Neuronal stem cell (in vitro differentiated cells): ENCODE measurements at regions not wholly inside any gene's neighbourhood (a gene's known extent, or its start where the extent isn't known, plus 50 kb on each side); places are given as distances from the start of the nearest gene placed in this dataset.

Source experiments
- DNase-seq: peaks from one replicate; pipeline ENCODE4 v3.0.0-alpha.2; 2013; ENCODE audit warnings: low spot score
- H2AFZ ChIP-seq: one replicate; pipeline ENCODE4 v1.6.1; 2013; ENCODE audit warnings: mild to moderate bottlenecking, low read length, inconsistent platforms
- H2AK5ac ChIP-seq: 2 replicates; pipeline ENCODE4 v1.6.1; 2013; ENCODE audit warnings: low read depth, mild to moderate bottlenecking, inconsistent platforms, low read length, moderate library complexity, mixed read lengths
- H2BK120ac ChIP-seq: 2 replicates; pipeline ENCODE4 v1.6.1; 2013; ENCODE audit warnings: low read depth, mild to moderate bottlenecking, inconsistent platforms, low read length, moderate library complexity, mixed read lengths
- H2BK12ac ChIP-seq: one replicate; pipeline ENCODE4 v1.6.1; 2013; ENCODE audit warnings: low read length, inconsistent platforms
- H2BK15ac ChIP-seq: 2 replicates; pipeline ENCODE4 v1.6.1; 2013; ENCODE audit warnings: mild to moderate bottlenecking, low read length, inconsistent platforms, mixed read lengths
- H2BK5ac ChIP-seq: one replicate; pipeline ENCODE4 v1.6.1; 2013; ENCODE audit warnings: inconsistent platforms, mild to moderate bottlenecking, low read length, moderate library complexity
- H3K14ac ChIP-seq: one replicate; pipeline ENCODE4 v1.6.1; 2013; ENCODE audit warnings: low read length, inconsistent platforms
- H3K18ac ChIP-seq: 2 replicates; pipeline ENCODE4 v1.6.1; 2013; ENCODE audit warnings: low read length, inconsistent platforms
- H3K23ac ChIP-seq: 2 replicates; pipeline ENCODE4 v1.6.1; 2013; ENCODE audit warnings: low read depth, mild to moderate bottlenecking, mixed read lengths, low read length, inconsistent platforms; ENCODE audit not compliant: poor library complexity
- H3K27ac ChIP-seq: replicated peaks from 3 replicates; pipeline ENCODE4 v1.5.1; 2013; ENCODE audit warnings: low read length, inconsistent platforms
- H3K27me3 ChIP-seq, 3 experiments: 2 replicates each; pipeline ENCODE4 v1.6.1; 2013; ENCODE audit warnings: low read length in 3 of 3, mild to moderate bottlenecking in 2 of 3, inconsistent platforms in 1 of 3, low read depth in 1 of 3, mixed read lengths in 1 of 3, moderate library complexity in 1 of 3; ENCODE audit not compliant: control insufficient read depth in 3 of 3, insufficient read depth in 3 of 3
- H3K36me3 ChIP-seq, 2 donors: replicated peaks in 1 of 2; 2 replicates each; pipeline ENCODE4 v1.6.1; 2013; ENCODE audit warnings: low read length in 2 of 2; ENCODE audit not compliant: control insufficient read depth in 2 of 2, insufficient read depth in 2 of 2
- H3K4ac ChIP-seq: 2 replicates; pipeline ENCODE4 v1.6.1; 2013; ENCODE audit warnings: inconsistent platforms, mild to moderate bottlenecking, low read length, moderate library complexity
- H3K4me1 ChIP-seq, 2 donors: 1 replicate in 1 of 2; 2 replicates in 1 of 2; pipeline ENCODE4 v1.6.1; 2013; ENCODE audit warnings: low read length in 2 of 2, low read depth in 1 of 2; ENCODE audit not compliant: control insufficient read depth in 2 of 2, insufficient read depth in 1 of 2
- H3K4me2 ChIP-seq: one replicate; pipeline ENCODE4 v1.6.1; 2013; ENCODE audit warnings: mild to moderate bottlenecking, low read length, inconsistent platforms; ENCODE audit not compliant: insufficient read depth, poor library complexity, severe bottlenecking
- H3K4me3 ChIP-seq, 2 donors: 2 replicates each; pipeline ENCODE4 v1.5.1; 2013; ENCODE audit warnings: low read length in 2 of 2, mild to moderate bottlenecking in 2 of 2, inconsistent platforms in 1 of 2, moderate library complexity in 1 of 2
- H3K79me1 ChIP-seq: one replicate; pipeline ENCODE4 v1.6.1; 2013; ENCODE audit warnings: low read depth, mild to moderate bottlenecking, inconsistent platforms, low read length, moderate library complexity
- H3K9ac ChIP-seq: one replicate; pipeline ENCODE4 v1.6.1; 2013; ENCODE audit warnings: mild to moderate bottlenecking, low read depth, low read length, inconsistent platforms; ENCODE audit not compliant: poor library complexity
- H3K9me3 ChIP-seq, 2 donors: replicated peaks in 1 of 2; 2 replicates each; pipeline versions ENCODE3 to v1.6.1; 2013; ENCODE audit warnings: low read length in 2 of 2, mild to moderate bottlenecking in 2 of 2, inconsistent platforms in 1 of 2, low read depth in 1 of 2, mixed read lengths in 1 of 2, moderate library complexity in 1 of 2; ENCODE audit not compliant: control insufficient read depth in 2 of 2, insufficient read depth in 1 of 2
- H4K8ac ChIP-seq: one replicate; pipeline ENCODE4 v1.6.1; 2013; ENCODE audit warnings: low read depth, mild to moderate bottlenecking, inconsistent platforms, low read length, moderate library complexity
- H4K91ac ChIP-seq: one replicate; pipeline ENCODE4 v1.6.1; 2013; ENCODE audit warnings: low read length, low read depth, mild to moderate bottlenecking, inconsistent platforms; ENCODE audit not compliant: poor library complexity
- WGBS, 2 donors: extraction: QIAGEN DNeasy Blood & Tissue Kit; methylation state at CpG; one replicate each; pipeline ENCODE4 v1.1.7; 2013; ENCODE audit warnings: missing lambda C conversion rate in 2 of 2, mixed read lengths in 1 of 2; ENCODE audit not compliant: insufficient read length in 2 of 2, insufficient replicate concordance in 1 of 2; ENCODE audit errors: extremely low coverage in 2 of 2; 5-methylcytosine and 5-hydroxymethylcytosine counted together

DNA sequence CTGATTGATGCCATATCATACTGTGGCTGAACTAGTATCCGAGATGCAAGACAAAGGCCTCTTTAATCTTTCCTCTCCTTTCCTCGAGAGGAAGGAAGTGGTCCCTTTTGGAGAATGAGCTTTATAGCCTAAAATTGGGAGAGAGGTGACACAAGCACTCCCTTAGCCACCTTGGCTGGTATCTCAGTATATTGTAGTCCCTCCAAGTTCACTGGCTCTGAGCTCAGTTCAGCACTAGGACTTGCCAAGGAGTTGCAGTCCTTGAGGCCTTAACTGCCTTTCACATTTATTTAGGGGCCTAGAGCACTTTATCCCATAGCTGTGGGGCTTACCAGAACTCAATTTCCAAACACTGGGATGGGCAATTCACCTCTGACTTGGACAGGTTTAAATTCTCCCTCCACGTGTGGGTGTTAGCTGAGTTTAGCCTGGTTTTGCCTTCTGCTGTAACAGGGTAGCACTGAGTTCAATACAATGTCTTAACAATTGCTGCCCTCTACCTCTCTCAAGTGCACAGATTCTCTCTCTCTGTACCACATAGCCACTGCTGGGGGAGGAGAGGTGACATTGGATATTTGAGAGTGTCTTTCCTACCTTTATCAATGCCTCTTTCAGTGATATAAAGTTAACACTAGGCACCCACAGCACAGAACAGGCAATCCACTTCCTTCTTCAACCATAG, 216.4 kb downstream of the TECRL start:
- Histone ChIP-seq H3K79me1 (no peaks in the 10 kb centered on the region), H3K4me1 (no peaks in the 10 kb centered on the region), H3K18ac (no peak overlapping the region), H3K14ac (no peak overlapping the region), H3K9me3 (no peaks in the 10 kb centered on the region), H3K9ac (no peak overlapping the region), H2BK15ac (no peak overlapping the region), H3K36me3 (no peaks in the 10 kb centered on the region), H4K91ac (no peak overlapping the region), H2BK5ac (no peak overlapping the region), H3K4ac (no peak overlapping the region), H3K23ac (no peak overlapping the region), H3K27me3 (no peaks in the 10 kb centered on the region), H2BK120ac (no peak overlapping the region), H4K8ac (no peak overlapping the region), H2AK5ac (no peak overlapping the region), H2AFZ (peak overlapping the region; percentile 42), H3K4me3 (no peak overlapping the region), H3K4me2 (no peak overlapping the region), H3K27ac (no peak overlapping the region), H2BK12ac (no peak overlapping the region)
- no CpG with 5 or more reads among the region's 3 CpGs for WGBS, 2 donors
- no peak for DNase-seq

DNA sequence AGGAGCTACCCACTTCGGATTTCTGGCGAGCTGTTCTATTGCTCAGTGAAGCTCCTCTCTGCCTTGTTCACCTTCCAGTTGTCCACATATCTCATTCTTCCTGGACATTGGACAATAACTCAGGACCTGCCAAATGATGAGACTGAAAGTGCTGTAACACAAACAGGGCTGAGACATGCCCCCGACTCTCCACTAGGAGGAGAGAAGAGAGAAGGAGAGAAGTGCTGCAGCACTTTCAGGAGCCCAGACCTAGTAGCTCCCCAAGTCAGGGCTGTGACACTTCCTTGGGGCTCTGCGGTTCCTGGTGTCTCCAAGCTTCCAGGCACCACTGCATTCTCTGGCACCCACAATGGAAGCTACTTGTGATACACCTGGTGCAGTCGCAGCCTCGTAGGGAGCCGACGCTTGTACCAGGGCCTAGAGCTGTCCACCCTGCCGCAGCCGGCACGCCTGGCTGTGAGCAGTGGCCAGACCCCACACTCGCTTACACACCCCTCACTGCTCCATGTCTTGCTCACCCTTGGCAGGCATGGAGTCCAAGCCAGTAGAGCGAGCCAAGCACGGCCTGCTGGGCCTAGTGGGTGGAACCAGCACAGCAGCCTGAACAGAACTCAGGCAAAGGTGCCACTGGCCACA, 234.9 kb downstream of the TECRL start:
- WGBS, 2 donors: no CpG with 5 or more reads among the region's 14 CpGs
- Histone ChIP-seq H3K36me3 (no peaks in the 10 kb centered on the region), H3K4ac (peak overlapping the region; percentile 76), H3K27me3 (no peaks in the 10 kb centered on the region), H4K91ac (peak overlapping the region; percentile 85), H3K14ac (peak overlapping the region; percentile 12), H3K27ac (no peak overlapping the region), H2BK5ac (no peak overlapping the region), H2AK5ac (no peak overlapping the region), H2BK15ac (no peak overlapping the region), H3K4me3 (no peak overlapping the region), H2AFZ (peak overlapping the region; percentile 45), H3K4me1 (no peaks in the 10 kb centered on the region), H3K23ac (peak overlapping the region; percentile 55), H2BK120ac (no peak overlapping the region), H3K4me2 (no peak overlapping the region), H4K8ac (peak overlapping the region; percentile 17), H3K79me1 (no peaks in the 10 kb centered on the region), H3K9me3 (no peaks in the 10 kb centered on the region), H2BK12ac (peak overlapping the region; percentile 94), H3K9ac (peak overlapping the region; percentile 12), H3K18ac (peak overlapping the region; percentile 71)
- no peak for DNase-seq

DNA sequence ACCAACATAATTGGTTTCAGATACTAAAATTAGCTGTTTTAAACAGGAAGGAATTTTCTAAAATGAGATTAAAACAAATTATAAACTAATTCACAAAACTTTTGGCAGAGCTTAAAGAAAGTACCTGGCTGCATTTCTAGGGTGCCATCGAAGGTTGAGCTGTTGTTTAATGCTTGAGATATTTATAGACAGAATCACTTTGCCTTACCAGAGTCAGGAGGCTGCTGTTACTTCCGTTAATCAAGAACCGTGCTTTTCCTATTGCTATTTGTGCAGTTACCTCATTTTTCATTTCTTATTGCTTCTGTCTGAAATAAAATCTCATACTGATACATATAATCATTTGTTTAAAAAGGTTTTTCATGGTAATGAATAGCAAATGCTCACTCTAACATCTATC, 242.9 kb downstream of the TECRL start:
- WGBS, 2 donors: no CpG with 5 or more reads among the region's 3 CpGs
- H3K9me3 ChIP-seq: no peaks in the 10 kb centered on the region
- H3K27me3 ChIP-seq: no peaks in the 10 kb centered on the region
- H2BK15ac ChIP-seq: no peak overlapping the region
- H3K4me1 ChIP-seq: no peaks in the 10 kb centered on the region
- no peak overlapping the region for H3K23ac ChIP-seq
- no peak overlapping the region for H2AK5ac ChIP-seq
- no peak overlapping the region for H3K4me3 ChIP-seq
- H4K91ac ChIP-seq: no peak overlapping the region
- H4K8ac ChIP-seq: no peak overlapping the region
- no peak overlapping the region for H2BK120ac ChIP-seq
- no peak overlapping the region for H2BK5ac ChIP-seq
- H3K4ac ChIP-seq: no peak overlapping the region
- no peak overlapping the region for H3K9ac ChIP-seq
- no peaks in the 10 kb centered on the region for H3K36me3 ChIP-seq
- no peak overlapping the region for H3K27ac ChIP-seq
- no peak overlapping the region for H3K18ac ChIP-seq
- H2AFZ ChIP-seq: no peak overlapping the region
- H3K4me2 ChIP-seq: no peak overlapping the region
- no peaks in the 10 kb centered on the region for H3K79me1 ChIP-seq
- DNase-seq: no peak
- no peak overlapping the region for H3K14ac ChIP-seq
- no peak overlapping the region for H2BK12ac ChIP-seq

DNA sequence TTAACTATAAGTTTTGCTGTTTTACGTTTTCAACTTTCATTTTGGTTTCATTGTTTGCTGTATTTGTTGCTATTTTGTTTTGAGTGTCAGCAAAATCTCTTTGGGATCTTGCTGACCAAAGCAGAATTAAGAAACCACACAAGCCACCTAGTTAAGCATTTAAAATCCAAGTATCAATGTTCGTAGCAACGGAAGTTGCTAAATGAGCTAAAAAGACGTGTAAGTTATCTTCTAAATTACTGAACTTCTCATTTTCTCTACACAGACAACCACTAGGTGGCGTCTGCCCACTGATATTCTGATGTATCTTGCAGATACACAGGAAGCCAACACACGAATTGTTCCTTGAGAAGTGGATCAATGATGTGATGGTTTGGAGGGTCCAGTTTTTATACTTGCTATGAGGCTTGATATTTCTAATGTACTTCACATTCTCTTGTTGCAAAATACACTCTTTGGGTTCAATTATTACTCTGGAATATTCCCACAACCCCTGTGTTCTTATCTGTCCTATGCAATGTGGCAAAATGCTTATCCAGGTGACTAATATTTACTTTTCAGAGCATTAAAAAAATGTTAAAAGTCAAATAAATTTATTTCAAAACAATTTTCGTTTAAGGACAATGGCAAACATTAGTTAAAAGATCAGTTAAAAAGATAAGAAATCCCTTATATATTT, 250.5 kb downstream of the TECRL start:
- Histone ChIP-seq H2AK5ac (no peak overlapping the region), H2BK120ac (no peak overlapping the region), H3K18ac (no peak overlapping the region), H3K27ac (no peak overlapping the region), H2BK5ac (no peak overlapping the region), H3K36me3 (peaks cover 0 to 2% of the 10 kb centered on the region in 2 donors), H3K14ac (no peak overlapping the region), H3K4ac (no peak overlapping the region), H3K4me1 (no peaks in the 10 kb centered on the region), H3K79me1 (no peaks in the 10 kb centered on the region), H3K4me2 (no peak overlapping the region), H3K23ac (no peak overlapping the region), H3K4me3 (no peak overlapping the region), H3K9ac (no peak overlapping the region), H3K27me3 (no peaks in the 10 kb centered on the region), H2BK15ac (no peak overlapping the region), H3K9me3 (peaks cover 0 to 3% of the 10 kb centered on the region in 2 donors), H2AFZ (peak overlapping the region; percentile 77), H4K91ac (no peak overlapping the region), H4K8ac (no peak overlapping the region), H2BK12ac (no peak overlapping the region)
- whole genome bisulfite sequencing, 2 donors: no CpG with 5 or more reads among the region's 7 CpGs
- DNase-seq: peak; percentile 63
